ENCODE measurements at regions not wholly inside any gene's neighbourhood (a gene's known extent, or its start where the extent isn't known, plus 50 kb on each side); places are given as distances from the start of the nearest gene placed in this dataset.

DNA sequence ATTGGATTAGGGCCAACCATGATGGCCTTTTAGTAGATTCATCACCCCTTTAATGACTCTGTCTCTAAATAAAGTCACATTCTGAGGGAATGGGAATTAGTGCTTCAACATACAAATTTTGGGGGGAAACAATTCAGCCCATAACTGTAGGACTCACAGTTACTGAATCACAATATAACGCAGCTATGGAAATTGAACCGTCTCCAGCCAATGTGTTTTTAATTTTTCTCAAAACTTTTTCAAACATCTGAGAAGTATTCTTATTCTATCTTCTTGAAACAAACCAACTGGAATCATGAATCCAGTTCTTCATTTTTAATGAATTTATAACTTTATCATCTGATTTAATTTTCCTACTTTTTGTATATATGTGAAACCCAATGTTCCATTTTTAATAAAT lies 373.1 kb upstream of the SYT4 start:
- TF ChIP-seq RAD21 (IDR thresholded peaks at IDR 0.05; ENCODE audit: low read depth), result no peak
- no peak for TF ChIP-seq SP1 (IDR thresholded peaks at IDR 0.05; ENCODE audit: low read depth)
- TF ChIP-seq, protein P1, sequence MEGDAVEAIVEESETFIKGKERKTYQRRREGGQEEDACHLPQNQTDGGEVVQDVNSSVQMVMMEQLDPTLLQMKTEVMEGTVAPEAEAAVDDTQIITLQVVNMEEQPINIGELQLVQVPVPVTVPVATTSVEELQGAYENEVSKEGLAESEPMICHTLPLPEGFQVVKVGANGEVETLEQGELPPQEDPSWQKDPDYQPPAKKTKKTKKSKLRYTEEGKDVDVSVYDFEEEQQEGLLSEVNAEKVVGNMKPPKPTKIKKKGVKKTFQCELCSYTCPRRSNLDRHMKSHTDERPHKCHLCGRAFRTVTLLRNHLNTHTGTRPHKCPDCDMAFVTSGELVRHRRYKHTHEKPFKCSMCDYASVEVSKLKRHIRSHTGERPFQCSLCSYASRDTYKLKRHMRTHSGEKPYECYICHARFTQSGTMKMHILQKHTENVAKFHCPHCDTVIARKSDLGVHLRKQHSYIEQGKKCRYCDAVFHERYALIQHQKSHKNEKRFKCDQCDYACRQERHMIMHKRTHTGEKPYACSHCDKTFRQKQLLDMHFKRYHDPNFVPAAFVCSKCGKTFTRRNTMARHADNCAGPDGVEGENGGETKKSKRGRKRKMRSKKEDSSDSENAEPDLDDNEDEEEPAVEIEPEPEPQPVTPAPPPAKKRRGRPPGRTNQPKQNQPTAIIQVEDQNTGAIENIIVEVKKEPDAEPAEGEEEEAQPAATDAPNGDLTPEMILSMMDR (IDR thresholded peaks at IDR 0.05 in 2 of 3, conservative IDR thresholded peaks at IDR 0.05 in 1 of 3; ENCODE audit: borderline replicate concordance in 1 of 3, insufficient read depth in 1 of 3, low read depth in 2 of 3, low read length in 2 of 3), result no peak
- TF ChIP-seq REST (IDR thresholded peaks at IDR 0.05; ENCODE audit: low read depth), result no peak
- no peak for TF ChIP-seq EZH2 (IDR thresholded peaks at IDR 0.05)
- no peak for TF ChIP-seq YY1 (IDR thresholded peaks at IDR 0.05; ENCODE audit: extremely low read depth, insufficient replicate concordance, low read depth, low read length)
- no peak for TF ChIP-seq MAX (IDR thresholded peaks at IDR 0.05)
- TF ChIP-seq FOSL1 (IDR thresholded peaks at IDR 0.05; ENCODE audit: low read depth), result no peak

All from HCT116 (cell line).